ENCODE measurements at regions not wholly inside any gene's neighbourhood (a gene's known extent, or its start where the extent isn't known, plus 50 kb on each side); places are given as distances from the start of the nearest gene placed in this dataset.

DNA sequence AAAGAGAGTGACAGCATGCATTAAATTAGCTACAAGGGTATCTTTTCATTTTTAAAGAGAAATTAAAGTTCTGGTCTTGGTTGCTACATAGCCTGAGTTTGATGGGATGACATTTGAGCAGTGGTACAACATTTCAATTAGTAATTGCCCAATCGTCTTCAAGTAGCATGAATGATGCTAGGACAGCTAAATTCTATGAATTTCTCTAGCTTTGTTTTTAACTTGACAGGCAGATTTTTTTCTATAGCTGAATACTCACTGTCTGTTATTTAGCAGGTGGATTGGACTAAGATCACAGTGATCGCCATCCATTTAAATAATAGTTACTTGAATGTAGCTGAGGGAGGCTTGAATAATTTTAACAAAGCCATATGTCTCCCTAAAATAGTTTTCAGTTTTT is 162.2 kb downstream of the OXSM start:
- Histone ChIP-seq H4K20me1 (replicated peaks; ENCODE audit: control insufficient read depth, insufficient read depth, low read length) (no peaks in the 10 kb centered on the region), H3K9me3 (replicated peaks; ENCODE audit: control insufficient read depth, insufficient read depth, low read depth, low read length) (no peaks in the 10 kb centered on the region; the same call in 1 of the 2 replicates), H2AFZ (ENCODE audit: low read depth, low read length) (no peak overlapping the region), H3K9ac (ENCODE audit: insufficient read depth in 1 of 2, low read depth in 2 of 2, low read length in 2 of 2) (no peak overlapping the region), H3K27ac (ENCODE audit: extremely low read depth, low read depth, low read length) (no peak overlapping the region), H3K9me1 (ENCODE audit: control insufficient read depth, insufficient read depth, low read length) (no peaks in the 10 kb centered on the region), H3K36me3 (ENCODE audit: control insufficient read depth, insufficient read depth, low read length) (no peaks in the 10 kb centered on the region), H3K4me3 (no peak overlapping the region), H3K4me1 (replicated peaks in 1 of 2; ENCODE audit: control insufficient read depth in 2 of 2, insufficient read depth in 2 of 2, low read length in 2 of 2) (no peaks in the 10 kb centered on the region), H3K27me3 (ENCODE audit: control insufficient read depth in 2 of 2, insufficient read depth in 2 of 2, low read length in 2 of 2) (no peaks in the 10 kb centered on the region), H3K79me2 (ENCODE audit: control insufficient read depth, insufficient read depth, low read length) (no peaks in the 10 kb centered on the region), H3K4me2 (ENCODE audit: insufficient read depth, low read length) (no peak overlapping the region)
- TF ChIP-seq ZNF23 (CRISPR knock-in tag; IDR thresholded peaks at IDR 0.05), result no peak
- no peak for TF ChIP-seq SMARCE1 (IDR thresholded peaks at IDR 0.05)
- TF ChIP-seq BRD9 (IDR thresholded peaks at IDR 0.05; ENCODE audit: low read depth, partially characterized antibody), result no peak
- intact Hi-C loops (cut with micrococcal nuclease), result no loop called here
- FAIRE-seq (no peak), DNase-seq (ENCODE audit: extremely low read depth in 1 of 4, low spot score in 3 of 4) (no peak), ATAC-seq (no peak)
- POLR2A ChIA-PET, result no interaction called here
- in situ Hi-C loops (cut with MboI), result no loop called here
- CTCF ChIA-PET (ENCODE audit: low intra/inter-chr PET ratio), result no interaction called here
- no TSS peak for BruUV-seq (replicated peaks)
- 0% methylated on average over 2 of the region's 2 CpGs for WGBS (ENCODE audit: insufficient coverage, low coverage, missing lambda C conversion rate)

DNA sequence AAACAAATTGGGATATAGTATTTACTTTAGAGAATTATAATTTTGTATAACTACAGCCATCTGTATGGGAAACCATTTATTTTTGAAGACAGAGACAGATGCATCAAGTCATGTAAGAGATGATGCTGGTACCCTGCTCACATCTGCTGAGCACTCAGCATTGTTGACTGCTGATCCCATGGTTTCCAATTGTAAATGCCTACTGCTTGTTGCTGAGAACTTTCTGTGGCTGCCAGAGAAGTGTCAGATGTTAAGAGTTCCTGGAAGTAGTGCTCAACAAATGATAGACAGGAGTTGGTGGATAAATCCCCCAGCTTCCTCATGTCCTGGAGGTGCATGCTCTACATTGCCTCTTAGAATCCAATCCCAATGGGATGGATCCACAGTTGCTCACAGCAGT is 167.1 kb downstream of the OXSM start:
- no peaks in the 10 kb centered on the region; the same call in 1 of the 2 replicates for H3K9me3 ChIP-seq (replicated peaks; ENCODE audit: control insufficient read depth, insufficient read depth, low read depth, low read length)
- no peak for DNase-seq (ENCODE audit: extremely low read depth in 1 of 4, low spot score in 3 of 4)
- POLR2A ChIA-PET, result no interaction called here
- no peak overlapping the region for H3K9ac ChIP-seq (ENCODE audit: insufficient read depth in 1 of 2, low read depth in 2 of 2, low read length in 2 of 2)
- no peaks in the 10 kb centered on the region for H3K9me1 ChIP-seq (ENCODE audit: control insufficient read depth, insufficient read depth, low read length)
- no peak overlapping the region for H3K4me2 ChIP-seq (ENCODE audit: insufficient read depth, low read length)
- no peak overlapping the region for H3K27ac ChIP-seq (ENCODE audit: extremely low read depth, low read depth, low read length)
- no peaks in the 10 kb centered on the region for H3K27me3 ChIP-seq (ENCODE audit: control insufficient read depth in 2 of 2, insufficient read depth in 2 of 2, low read length in 2 of 2)
- no TSS peak for BruUV-seq (replicated peaks)
- intact Hi-C loops (cut with micrococcal nuclease), result no loop called here
- no peak for FAIRE-seq
- in situ Hi-C loops (cut with MboI), result no loop called here
- H3K4me3 ChIP-seq, result no peak overlapping the region
- H4K20me1 ChIP-seq (replicated peaks; ENCODE audit: control insufficient read depth, insufficient read depth, low read length), result no peaks in the 10 kb centered on the region
- no peaks in the 10 kb centered on the region for H3K4me1 ChIP-seq (replicated peaks in 1 of 2; ENCODE audit: control insufficient read depth in 2 of 2, insufficient read depth in 2 of 2, low read length in 2 of 2)
- CTCF ChIA-PET (ENCODE audit: low intra/inter-chr PET ratio), result no interaction called here
- no peak overlapping the region for H2AFZ ChIP-seq (ENCODE audit: low read depth, low read length)
- no peaks in the 10 kb centered on the region for H3K36me3 ChIP-seq (ENCODE audit: control insufficient read depth, insufficient read depth, low read length)
- no peaks in the 10 kb centered on the region for H3K79me2 ChIP-seq (ENCODE audit: control insufficient read depth, insufficient read depth, low read length)
- no peak for ATAC-seq
- TF ChIP-seq ZNF12 (CRISPR knock-in tag; IDR thresholded peaks at IDR 0.05) (no peak), MTA2 (IDR thresholded peaks at IDR 0.05; ENCODE audit: low read depth) (no peak), KAT8 (IDR thresholded peaks at IDR 0.05; ENCODE audit: low read depth) (no peak), CBFA2T3 (IDR thresholded peaks at IDR 0.05) (no peak), MCM5 (IDR thresholded peaks at IDR 0.05; ENCODE audit: low read depth) (no peak), HNRNPL (IDR thresholded peaks at IDR 0.05; ENCODE audit: low read depth, low read length) (no peak), PML (IDR thresholded peaks at IDR 0.05; ENCODE audit: low read length) (no peak), ELF1 (tag; IDR thresholded peaks at IDR 0.05) (no peak), FOXA1 (IDR thresholded peaks at IDR 0.05; ENCODE audit: borderline replicate concordance) (no peak), ZNF644 (tag; IDR thresholded peaks at IDR 0.05; ENCODE audit: low read depth) (no peak), NELFE (IDR thresholded peaks at IDR 0.05; ENCODE audit: insufficient read depth, insufficient read length) (no peak), RHOXF2B (CRISPR knock-in tag; conservative IDR thresholded peaks at IDR 0.05) (no peak), BRCA1 (IDR thresholded peaks at IDR 0.05) (no peak), BRCA1 (CRISPR knock-in tag; IDR thresholded peaks at IDR 0.05) (no peak), ZNF3 (CRISPR knock-in tag; IDR thresholded peaks at IDR 0.05) (no peak), ZNF280A (IDR thresholded peaks at IDR 0.05; ENCODE audit: low read depth, partially characterized antibody) (no peak)
- TF ChIP-seq, protein P1, sequence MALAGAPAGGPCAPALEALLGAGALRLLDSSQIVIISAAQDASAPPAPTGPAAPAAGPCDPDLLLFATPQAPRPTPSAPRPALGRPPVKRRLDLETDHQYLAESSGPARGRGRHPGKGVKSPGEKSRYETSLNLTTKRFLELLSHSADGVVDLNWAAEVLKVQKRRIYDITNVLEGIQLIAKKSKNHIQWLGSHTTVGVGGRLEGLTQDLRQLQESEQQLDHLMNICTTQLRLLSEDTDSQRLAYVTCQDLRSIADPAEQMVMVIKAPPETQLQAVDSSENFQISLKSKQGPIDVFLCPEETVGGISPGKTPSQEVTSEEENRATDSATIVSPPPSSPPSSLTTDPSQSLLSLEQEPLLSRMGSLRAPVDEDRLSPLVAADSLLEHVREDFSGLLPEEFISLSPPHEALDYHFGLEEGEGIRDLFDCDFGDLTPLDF (CRISPR knock-in tag; IDR thresholded peaks at IDR 0.05), result no peak

All from K562 (cell line).